Osteoblast (primary cell): ENCODE measurements at regions not wholly inside any gene's neighbourhood (a gene's known extent, or its start where the extent isn't known, plus 50 kb on each side); places are given as distances from the start of the nearest gene placed in this dataset.

Experiments used
- DNase-seq: peaks from one replicate; pipeline ENCODE4 v3.0.0; 2011; ENCODE audit warnings: low spot score, mixed read lengths; ENCODE audit not compliant: insufficient read length; ENCODE audit errors: missing footprints
- H2AFZ ChIP-seq: 2 replicates; pipeline ENCODE4 v1.6.0; 2011; ENCODE audit warnings: mild to moderate bottlenecking, low read length
- H3K27ac ChIP-seq: 2 replicates; pipeline ENCODE4 v1.5.1; 2011; ENCODE audit warnings: mild to moderate bottlenecking, low read depth, low read length, moderate library complexity
- H3K27me3 ChIP-seq: 2 replicates; pipeline ENCODE4 v1.6.0; 2012; ENCODE audit warnings: mild to moderate bottlenecking, control low read depth, inconsistent platforms, low read length, moderate library complexity; ENCODE audit not compliant: insufficient read depth
- H3K36me3 ChIP-seq: 2 replicates; pipeline ENCODE4 v1.5.1; 2011; ENCODE audit warnings: mild to moderate bottlenecking, low read length, control low read depth, moderate library complexity; ENCODE audit not compliant: insufficient read depth
- H3K4me1 ChIP-seq: 2 replicates; pipeline ENCODE4 v1.5.1; 2011; ENCODE audit warnings: mild to moderate bottlenecking, low read length, control low read depth, moderate library complexity; ENCODE audit not compliant: insufficient read depth
- H3K4me2 ChIP-seq: 2 replicates; pipeline ENCODE4 v1.6.0; 2011; ENCODE audit warnings: mild to moderate bottlenecking, low read length; ENCODE audit not compliant: insufficient read depth
- H3K4me3 ChIP-seq: fragments of 200-600 bp; sonication (generic); 3 replicates; pipeline ENCODE4 v1.5.1; 2012; ENCODE audit warnings: mild to moderate bottlenecking, low read length, inconsistent platforms; ENCODE audit not compliant: insufficient read depth
- H3K79me2 ChIP-seq: 2 replicates; pipeline ENCODE4 v1.6.0; 2012; ENCODE audit warnings: mild to moderate bottlenecking, low read length, control low read depth, inconsistent platforms; ENCODE audit not compliant: insufficient read depth
- H3K9me3 ChIP-seq: 2 replicates; pipeline ENCODE4 v1.5.1; 2011; ENCODE audit warnings: low read depth, low read length, control low read depth
- H4K20me1 ChIP-seq: 2 replicates; pipeline ENCODE4 v1.6.0; 2012; ENCODE audit warnings: mild to moderate bottlenecking, low read length, control low read depth; ENCODE audit not compliant: insufficient read depth
- CTCF ChIP-seq: IDR thresholded peaks from 2 replicates; pipeline ENCODE4 v1.5.1; 2011; ENCODE audit warnings: mild to moderate bottlenecking, low read depth, low read length, moderate library complexity; ENCODE audit errors: extremely low read depth

- Histone ChIP-seq H2AFZ (no peak overlapping the region), H3K27ac (no peak overlapping the region), H4K20me1 (no peaks in the 10 kb centered on the region), H3K9me3 (no peaks in the 10 kb centered on the region), H3K36me3 (no peaks in the 10 kb centered on the region), H3K4me3 (no peak overlapping the region), H3K27me3 (no peaks in the 10 kb centered on the region), H3K4me2 (no peak overlapping the region), H3K79me2 (no peaks in the 10 kb centered on the region), H3K4me1 (no peaks in the 10 kb centered on the region)
- no peak for DNase-seq
- no peak for TF ChIP-seq CTCF
These were observed 690.4 kb upstream of the MEF2C start for GRCh38 chr5:89573345-89573744.

- H3K27ac ChIP-seq = no peak overlapping the region
- H3K9me3 ChIP-seq = no peaks in the 10 kb centered on the region
- no peaks in the 10 kb centered on the region for H3K27me3 ChIP-seq
- no peaks in the 10 kb centered on the region for H3K79me2 ChIP-seq
- H3K4me1 ChIP-seq = no peaks in the 10 kb centered on the region
- no peak overlapping the region for H3K4me3 ChIP-seq
- H3K4me2 ChIP-seq = no peak overlapping the region
- no peak for TF ChIP-seq CTCF
- DNase-seq = no peak
- no peaks in the 10 kb centered on the region for H4K20me1 ChIP-seq
- no peaks in the 10 kb centered on the region for H3K36me3 ChIP-seq
- peak overlapping the region; percentile 3 for H2AFZ ChIP-seq
These were observed 689.7 kb upstream of the MEF2C start for GRCh38 chr5:89572696-89573095.

GRCh38 chr5:89570557-89570956, 687.6 kb upstream of the MEF2C start:
- no peaks in the 10 kb centered on the region for H3K36me3 ChIP-seq
- H3K4me1 ChIP-seq = no peaks in the 10 kb centered on the region
- no peak overlapping the region for H2AFZ ChIP-seq
- H3K79me2 ChIP-seq = no peaks in the 10 kb centered on the region
- no peak overlapping the region for H3K4me2 ChIP-seq
- TF ChIP-seq CTCF = no peak
- no peaks in the 10 kb centered on the region for H3K27me3 ChIP-seq
- H3K27ac ChIP-seq = no peak overlapping the region
- H4K20me1 ChIP-seq = no peaks in the 10 kb centered on the region
- DNase-seq = no peak
- no peak overlapping the region for H3K4me3 ChIP-seq
- no peaks in the 10 kb centered on the region for H3K9me3 ChIP-seq

GRCh38 chr5:89566340-89566739, 683.4 kb upstream of the MEF2C start:
- Histone ChIP-seq H3K27ac (no peak overlapping the region), H3K79me2 (no peaks in the 10 kb centered on the region), H3K27me3 (no peaks in the 10 kb centered on the region), H2AFZ (no peak overlapping the region), H3K36me3 (no peaks in the 10 kb centered on the region), H3K4me2 (no peak overlapping the region), H3K9me3 (no peaks in the 10 kb centered on the region), H4K20me1 (no peaks in the 10 kb centered on the region), H3K4me1 (no peaks in the 10 kb centered on the region), H3K4me3 (no peak overlapping the region)
- no peak for DNase-seq
- no peak for TF ChIP-seq CTCF
